HG03378 (cell line): ENCODE measurements at regions not wholly inside any gene's neighbourhood (a gene's known extent, or its start where the extent isn't known, plus 50 kb on each side); places are given as distances from the start of the nearest gene placed in this dataset.
"Not testable (repeated sequence)": the region's sequence is repeated elsewhere in the genome, so short reads cannot be mapped to it uniquely, and the experiment has no call there.

Experiments
- ATAC-seq: cut with Tn5 transposase; IDR thresholded peaks from one replicate; pipeline ENCODE4 v1.9.1; 2021; ENCODE audit warnings: mild to moderate bottlenecking, moderate library complexity; ENCODE audit not compliant: unreplicated experiment

DNA sequence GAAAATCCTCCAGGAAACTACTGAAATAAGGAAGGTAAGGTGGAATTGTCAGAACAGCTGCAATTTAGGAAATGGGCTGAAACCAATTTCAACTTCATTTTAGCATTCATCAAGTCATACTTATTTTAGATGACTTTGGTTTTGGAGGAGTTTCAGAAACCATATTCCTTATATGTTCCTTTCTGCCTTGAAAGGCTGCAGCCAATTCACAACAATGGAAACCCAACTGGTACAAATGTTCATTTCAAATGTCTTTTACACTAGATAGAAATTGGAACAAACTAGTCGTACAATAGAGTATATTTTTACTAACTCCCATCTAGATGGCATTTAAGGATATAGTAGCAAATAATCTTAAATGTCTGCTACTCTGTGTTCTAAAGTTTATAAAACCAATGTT is 82.6 kb upstream of the ANKH start:
- no peak for ATAC-seq

DNA sequence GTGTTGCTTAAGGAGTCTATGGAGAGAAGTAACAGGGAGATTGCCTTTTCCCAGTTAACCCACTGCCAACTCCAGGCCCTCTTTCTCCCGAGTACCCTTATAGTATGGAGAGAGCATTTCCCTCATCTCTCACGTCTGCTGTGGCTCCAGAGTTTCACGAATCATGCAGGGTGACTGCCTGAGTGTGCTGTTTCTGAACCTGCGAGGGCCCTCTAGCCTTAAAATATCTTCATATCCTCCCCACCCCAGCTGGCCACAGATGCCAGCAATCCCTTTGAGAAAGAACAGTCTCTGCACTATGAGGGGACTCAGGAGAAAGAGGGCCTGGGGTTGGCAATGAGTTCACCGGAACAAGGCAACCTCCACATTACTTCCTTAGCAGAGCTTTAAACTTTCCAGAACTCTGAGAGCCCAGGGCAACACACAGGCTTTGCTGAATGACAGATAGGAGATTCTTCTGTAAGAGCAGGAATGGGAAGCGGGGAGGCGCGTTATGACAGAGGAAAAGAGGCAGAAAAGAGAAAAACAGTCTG is 81.6 kb upstream of the ANKH start:
- ATAC-seq, result no peak

DNA sequence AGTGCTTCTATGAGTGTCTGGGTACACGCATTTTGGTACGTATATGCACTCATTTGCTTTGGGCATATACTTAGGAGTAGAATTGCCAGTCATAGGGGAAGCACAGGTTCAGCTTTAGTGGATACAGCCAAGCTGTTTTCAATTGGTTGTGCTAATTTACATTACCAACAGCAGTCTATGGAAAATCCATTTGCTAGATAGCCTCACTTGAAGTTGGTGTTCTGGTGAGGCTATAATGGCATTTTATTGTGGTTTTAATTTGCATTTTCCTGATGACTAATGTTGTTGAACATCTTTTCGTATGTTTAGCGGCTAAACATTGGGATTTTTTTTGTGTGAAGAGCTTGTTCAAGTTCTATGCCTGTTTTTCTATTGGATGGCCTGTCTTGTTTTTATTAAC is 76.8 kb upstream of the ANKH start:
- no peak for ATAC-seq

DNA sequence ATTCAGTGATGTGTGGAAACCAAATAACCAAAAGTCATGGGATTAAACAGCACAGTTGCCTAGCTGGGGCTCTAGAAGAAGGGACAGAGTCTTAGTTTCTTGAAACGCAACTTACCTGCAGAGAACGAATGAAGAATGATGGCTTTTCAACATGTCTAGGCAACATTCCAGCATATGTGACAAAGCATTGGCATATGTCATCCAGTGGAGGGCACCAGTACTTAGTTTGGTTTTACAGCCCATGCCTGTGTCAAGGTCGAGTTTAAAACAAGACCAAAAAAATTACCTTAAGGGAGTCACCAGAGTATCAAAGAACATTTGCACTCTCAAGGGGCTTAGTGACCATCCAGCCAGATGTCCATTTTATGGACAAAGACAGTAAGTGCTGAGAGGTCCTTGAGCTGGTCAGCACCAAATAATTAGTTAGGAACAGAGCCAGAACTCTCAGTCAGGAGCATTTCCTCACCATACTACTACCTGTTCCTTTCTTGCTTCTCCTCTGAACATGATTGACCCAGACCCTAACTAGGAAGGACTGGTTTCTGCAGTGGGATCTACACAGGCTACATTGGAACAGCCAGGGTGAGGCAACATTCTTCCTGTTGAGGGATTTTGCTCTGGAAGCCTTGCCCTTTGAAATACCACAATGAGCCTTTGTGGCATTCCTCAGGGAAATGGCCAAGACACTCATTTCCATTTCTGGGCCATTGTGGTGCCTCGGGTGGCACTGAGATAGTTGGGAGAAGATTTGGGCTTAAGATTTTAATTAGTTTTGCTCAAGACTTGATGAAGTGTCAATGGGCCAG is 75.4 kb upstream of the ANKH start:
- peak; percentile 90 for ATAC-seq

DNA sequence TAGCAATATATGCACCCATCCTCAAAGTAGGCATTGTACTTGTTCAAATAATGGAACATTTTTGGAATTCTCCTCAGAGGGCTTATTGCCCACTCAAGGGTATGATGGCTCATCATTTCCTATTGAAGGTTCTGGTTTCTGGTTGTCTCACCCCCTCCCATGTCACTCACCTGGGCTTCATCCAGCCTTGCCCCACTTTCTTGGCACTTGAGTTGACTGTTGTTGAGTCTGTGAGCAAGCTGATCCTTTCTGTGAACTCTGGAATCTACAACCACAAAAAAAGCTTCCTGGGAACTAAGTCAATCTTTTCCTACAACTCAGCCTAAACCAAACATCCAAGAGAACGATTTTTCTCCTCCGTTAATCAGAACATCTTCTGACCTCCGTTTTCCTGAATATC is 73.9 kb upstream of the ANKH start:
- no peak for ATAC-seq

DNA sequence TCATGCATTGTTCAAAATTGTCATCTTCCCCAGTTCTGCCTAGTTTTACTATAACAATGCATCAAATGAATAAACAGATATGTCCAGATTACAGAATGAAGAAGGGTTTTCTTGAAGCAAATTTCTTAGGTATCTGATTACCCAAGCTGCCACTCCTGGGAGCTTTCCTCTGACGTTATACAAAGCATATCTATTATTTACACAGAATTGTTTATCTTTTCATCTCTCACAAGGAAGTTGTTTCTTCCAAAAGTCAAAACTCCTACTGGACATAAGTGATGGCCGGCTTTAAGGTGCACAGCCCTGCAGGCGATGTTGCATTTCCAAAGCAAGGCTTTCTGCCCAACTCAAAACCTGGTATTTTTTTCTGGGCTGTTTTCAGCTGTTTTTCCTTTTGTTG is 73.4 kb upstream of the ANKH start:
- no peak for ATAC-seq

DNA sequence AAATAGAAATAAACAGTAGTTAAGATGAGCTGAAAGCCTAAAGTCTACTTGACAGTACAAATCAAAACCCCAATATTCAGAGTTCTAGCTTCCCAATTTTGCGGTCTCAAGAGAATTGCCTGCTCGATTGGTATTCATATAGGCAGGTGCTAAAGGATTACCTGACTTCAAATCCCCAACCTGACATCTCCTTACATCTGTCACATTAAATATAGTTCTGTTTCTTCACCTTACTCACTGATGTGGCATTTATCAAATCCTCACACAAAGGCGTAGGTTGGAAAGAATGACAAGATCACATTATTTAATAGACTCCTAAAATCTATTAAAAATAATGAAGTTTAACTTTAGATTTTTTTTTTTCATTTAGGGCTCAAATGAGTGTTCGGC is 72.8 kb upstream of the ANKH start:
- no peak for ATAC-seq

DNA sequence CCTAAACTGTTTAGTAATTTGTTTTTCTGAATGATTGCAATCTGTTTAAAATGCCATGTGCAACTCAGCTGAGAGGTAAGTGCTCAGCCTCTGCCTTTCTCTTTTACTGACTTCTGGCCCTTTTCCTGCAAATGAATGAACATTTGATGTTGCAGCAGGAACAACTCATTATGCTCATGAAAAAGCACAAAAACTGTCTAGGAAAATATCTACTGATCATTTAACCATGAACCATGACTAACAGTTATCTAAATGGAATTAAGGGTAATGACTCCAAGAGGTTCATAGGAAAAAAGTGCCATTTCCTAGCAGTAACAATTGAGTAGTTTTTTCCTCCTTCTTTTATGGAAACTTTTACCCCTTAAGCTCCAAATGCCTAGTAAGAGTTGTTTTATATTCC is 70.6 kb upstream of the ANKH start:
- no peak for ATAC-seq

DNA sequence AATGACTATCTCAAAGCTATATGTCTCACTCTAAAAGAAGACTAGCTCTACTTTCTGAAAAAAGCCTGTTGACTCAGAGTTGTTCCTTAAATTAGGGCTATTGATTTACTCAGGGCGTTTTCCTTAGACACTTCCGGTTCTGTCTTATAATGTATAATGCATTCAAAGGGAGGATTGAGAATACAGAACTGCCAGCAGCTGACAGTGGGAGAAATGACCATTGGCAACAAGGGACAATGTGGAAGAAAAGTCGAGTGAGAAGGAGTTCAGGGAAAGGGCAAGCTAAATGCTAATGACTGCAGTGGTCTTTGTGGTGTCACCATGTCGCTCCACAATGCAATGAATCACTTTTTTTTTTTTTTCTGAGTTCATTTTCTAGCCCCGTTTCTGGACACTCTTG is 65.7 kb upstream of the ANKH start:
- ATAC-seq, result no peak

DNA sequence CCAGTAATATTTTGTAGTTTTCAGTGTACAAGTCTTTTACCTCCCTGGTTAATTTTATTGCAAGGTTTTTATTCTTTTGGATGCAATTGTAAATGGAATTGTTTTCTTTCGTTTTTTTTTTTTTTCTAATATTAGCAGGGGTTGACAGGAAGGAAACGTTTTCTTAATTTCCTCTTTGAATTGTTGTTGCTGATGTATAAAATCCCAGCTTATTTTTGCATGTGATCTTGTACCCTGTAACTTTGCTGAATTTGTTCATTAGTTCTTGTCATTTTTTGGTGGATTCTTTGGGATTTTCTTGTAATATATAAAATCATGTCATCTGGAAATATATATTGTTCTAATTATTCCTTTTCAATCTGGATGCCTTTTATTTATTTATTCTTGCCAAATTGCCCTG is 65.0 kb upstream of the ANKH start:
- ATAC-seq, result no peak

DNA sequence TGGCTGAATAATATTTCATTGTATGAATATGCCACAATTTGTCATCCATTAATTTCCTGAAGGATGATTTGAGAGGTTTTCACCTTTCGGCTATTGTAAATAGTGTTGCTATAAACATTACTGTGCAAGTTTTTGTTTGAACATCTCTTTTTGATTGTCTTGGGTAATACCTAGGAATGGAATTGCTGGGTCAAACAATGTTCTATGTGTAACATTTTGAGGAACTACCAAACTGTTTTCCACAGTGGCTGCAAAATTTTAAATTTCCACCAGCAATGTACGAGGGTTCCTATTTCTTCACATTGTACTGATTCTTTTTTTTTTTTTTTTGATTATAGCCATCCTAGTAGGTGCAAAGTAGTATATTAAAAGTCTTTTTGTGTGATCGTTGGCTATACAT is 63.8 kb upstream of the ANKH start:
- ATAC-seq, result no peak

DNA sequence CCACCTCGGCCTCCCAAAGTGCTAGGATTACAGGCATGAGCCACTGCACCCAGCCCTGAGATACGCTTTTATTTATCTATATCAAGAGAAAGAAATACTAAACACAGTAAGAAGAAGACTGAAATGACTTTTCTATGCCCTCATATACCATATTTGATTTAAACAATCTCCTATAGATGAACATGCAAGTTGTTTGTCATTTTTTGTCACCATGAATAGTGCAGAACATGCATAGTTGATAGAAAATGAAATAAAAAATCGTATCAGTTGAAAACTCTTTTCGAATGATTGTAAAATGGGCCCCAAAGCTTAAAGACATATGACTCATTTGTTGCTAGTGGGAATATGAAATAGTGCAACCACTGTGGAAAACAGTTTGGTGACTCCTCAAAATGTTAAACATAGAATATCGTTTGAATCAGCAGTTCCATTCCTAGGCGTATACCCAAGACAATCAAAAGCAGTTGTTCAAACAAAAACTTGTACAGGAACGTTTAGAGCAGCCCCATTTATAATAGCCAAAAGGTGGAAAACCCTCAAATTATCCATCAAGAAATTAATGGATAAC is 61.4 kb upstream of the ANKH start:
- no peak for ATAC-seq

DNA sequence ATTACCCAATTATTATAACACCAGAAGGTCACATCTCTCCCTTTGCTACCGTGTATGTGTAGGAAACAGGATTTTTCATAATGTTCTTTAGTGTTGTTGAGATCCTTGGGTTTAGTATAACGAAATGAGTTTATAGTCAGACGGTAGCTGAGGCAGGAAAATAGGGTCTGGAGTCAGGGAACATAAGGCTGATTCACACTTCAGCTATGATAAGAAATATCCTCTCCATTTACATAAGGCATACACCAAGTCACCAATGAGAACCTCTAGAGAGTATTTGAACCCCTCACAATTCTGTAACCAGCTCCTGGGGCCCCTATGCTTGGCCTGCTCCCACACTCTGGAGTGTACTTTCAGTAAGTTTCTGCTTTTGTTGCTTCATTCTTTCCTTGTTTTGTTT is 58.9 kb upstream of the ANKH start:
- no peak for ATAC-seq

DNA sequence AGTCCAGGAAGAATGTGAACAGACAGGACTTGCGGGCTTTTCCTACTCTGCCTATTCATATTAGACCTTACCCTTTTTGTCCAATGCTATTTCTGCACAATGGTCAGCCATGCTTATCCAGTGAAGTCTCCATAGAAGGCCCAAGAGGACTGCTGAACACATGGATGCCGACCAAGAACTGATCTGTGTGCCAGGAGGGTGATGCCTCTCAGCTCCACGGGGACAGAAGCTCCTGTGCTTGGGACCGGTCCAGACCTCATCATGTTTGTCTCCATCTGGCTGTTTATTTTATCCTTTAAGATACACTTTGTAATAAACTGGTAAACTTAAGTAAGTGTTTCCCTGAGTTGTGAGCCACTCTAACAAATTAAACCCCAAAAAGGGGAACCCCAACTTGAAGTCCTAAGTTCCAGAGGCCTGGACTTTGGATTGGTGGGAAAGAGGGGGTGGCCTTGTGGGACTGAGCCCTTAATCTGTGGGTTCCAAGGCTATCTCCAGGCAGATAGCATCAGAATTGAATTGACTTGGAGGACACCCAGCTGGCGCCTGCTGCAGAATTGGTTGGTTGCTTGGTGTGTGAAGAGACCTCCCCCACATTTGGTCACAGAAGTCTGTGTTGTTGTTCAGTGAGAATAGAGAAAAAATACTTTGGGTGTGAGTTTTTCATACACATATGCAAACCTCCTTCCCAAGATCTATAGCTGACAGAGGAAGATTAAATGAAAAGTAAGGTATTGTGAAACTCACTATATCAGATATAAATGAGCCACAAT is 57.9 kb upstream of the ANKH start:
- ATAC-seq, result no peak

DNA sequence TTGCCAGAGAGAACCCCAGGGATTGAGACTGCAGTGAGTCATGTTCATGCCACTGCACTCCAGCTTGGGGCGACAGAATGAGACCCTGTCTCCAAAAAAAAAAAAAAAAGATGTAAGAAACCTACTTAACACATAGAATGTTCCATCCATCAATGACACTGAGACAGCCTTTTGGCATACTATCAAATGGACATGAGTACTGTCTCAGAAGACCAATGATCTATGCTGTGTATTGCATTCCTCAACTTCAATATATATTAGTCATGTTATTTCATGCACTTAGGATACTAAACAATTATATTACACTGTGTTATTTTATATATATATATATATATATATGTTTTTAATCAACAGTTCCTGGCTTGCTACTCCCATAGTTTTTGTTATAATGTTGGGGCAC is 57.1 kb upstream of the ANKH start:
- ATAC-seq, result no peak

DNA sequence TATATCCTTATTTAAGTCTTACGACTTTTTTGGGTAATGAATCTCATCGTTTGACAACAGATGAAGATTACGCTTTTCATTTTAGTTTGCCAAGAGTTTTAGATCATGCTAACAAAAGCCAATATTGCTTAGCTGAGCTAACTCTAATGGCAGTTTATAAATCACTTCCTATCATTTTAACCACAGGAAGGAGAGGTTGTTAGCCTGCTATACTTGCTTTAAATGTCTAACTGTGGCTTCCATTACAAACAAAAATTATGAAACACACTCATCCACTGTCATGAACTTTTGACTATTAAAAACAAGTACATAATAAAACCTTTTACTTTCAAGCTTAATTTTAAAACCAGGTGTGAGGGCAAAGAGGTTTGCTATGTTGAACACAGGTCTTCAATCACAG is 53.7 kb upstream of the ANKH start:
- no peak for ATAC-seq

DNA sequence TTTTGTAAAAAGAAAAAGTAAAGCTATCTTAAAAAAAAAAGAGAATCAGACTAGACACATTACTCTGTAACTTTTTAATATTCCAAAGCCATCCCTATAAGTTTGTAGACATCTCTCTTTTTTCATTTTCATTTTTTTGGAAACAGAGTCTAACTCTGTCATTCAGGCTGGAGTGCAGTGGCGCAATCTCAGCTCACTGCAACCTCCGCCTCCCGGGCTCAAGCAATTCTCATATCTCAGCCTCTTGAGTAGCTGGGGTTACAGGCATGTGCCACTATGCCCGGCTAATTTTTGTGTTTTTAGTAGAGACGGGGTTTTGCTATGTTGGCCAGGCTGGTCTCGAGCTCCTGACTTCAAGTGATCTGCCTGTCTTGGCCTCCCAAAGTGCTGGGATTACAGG is 51.4 kb upstream of the ANKH start:
- ATAC-seq, result not testable (repeated sequence)

DNA sequence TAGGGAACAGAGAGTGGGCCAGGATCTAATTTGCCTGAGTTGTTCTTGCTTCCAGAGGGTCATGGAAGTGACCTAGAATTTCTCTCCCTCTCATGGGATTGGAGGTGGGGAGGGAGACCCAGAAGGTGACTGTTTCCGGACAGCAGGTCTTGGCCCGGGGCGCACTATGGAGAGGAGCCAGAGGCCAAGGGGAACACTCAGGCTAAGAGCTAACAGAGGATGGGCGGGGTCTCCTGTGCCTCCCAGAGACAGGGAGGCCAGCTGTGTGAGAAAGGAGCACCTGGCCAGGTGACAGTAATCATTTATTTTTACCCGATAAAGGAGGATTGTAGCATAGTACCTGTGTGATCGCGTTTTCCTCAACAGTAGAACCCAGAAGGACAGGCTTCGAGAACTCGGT is 50.9 kb upstream of the ANKH start:
- ATAC-seq, result no peak
